ENCODE measurements at regions not wholly inside any gene's neighbourhood (a gene's known extent, or its start where the extent isn't known, plus 50 kb on each side); places are given as distances from the start of the nearest gene placed in this dataset.

GRCh38 chr16:73326221-73326620 lies 278.3 kb upstream of the ZFHX3 start:
- H2BK20ac ChIP-seq (ENCODE audit: low read length): no peak overlapping the region
- 90% methylated on average over 7 of the region's 7 CpGs; no CpG with 5 or more reads in 1 of the 2 experiments for WGBS, 2 experiments (ENCODE audit: extremely low coverage in 1 of 2, insufficient coverage in 1 of 2, insufficient read length in 1 of 2, insufficient replicate concordance in 2 of 2, low coverage in 1 of 2, low lambda C conversion rate in 2 of 2, missing lambda C conversion rate in 1 of 2)
- no peak overlapping the region for H3K23ac ChIP-seq (ENCODE audit: insufficient read length)
- H3K9me3 ChIP-seq (ENCODE audit: insufficient read depth in 2 of 2, low read depth in 1 of 2, low read length in 1 of 2): no peaks in the 10 kb centered on the region
- H2BK120ac ChIP-seq (replicated peaks; ENCODE audit: low read depth, low read length): no peak overlapping the region
- no peaks in the 10 kb centered on the region; the same call in 1 of the 2 replicates for H3K23me2 ChIP-seq (ENCODE audit: low read depth, low read length)
- no peaks in the 10 kb centered on the region for H3K27me3 ChIP-seq (replicated peaks in 1 of 4; ENCODE audit: control insufficient read depth in 3 of 4, extremely low read depth in 1 of 4, insufficient read depth in 3 of 4, low read length in 3 of 4)
- no peak for DNase-seq (ENCODE audit: low read depth in 1 of 2, low spot score in 2 of 2)
- no peak overlapping the region for H2BK15ac ChIP-seq (ENCODE audit: low read length)
- no peak overlapping the region for H3K4me2 ChIP-seq (ENCODE audit: insufficient read depth in 1 of 2, low read depth in 2 of 2, low read length in 2 of 2)
- H2BK12ac ChIP-seq (ENCODE audit: low read depth, low read length): no peak overlapping the region
- H2BK5ac ChIP-seq (ENCODE audit: low read depth, low read length): no peak overlapping the region
- H3K4me3 ChIP-seq (ENCODE audit: extremely low read depth in 1 of 4, insufficient read depth in 2 of 4, low read depth in 3 of 4, low read length in 4 of 4): no peak overlapping the region
- no peak overlapping the region for H4K8ac ChIP-seq (ENCODE audit: extremely low read depth, insufficient read depth, low read length)
- no peak overlapping the region for H3K27ac ChIP-seq (ENCODE audit: low read depth, low read length)
- H3K4ac ChIP-seq (replicated peaks; ENCODE audit: insufficient read length, low read depth, low read length): no peak overlapping the region
- H3K14ac ChIP-seq (ENCODE audit: insufficient read length): no peak overlapping the region
- no peak overlapping the region for H4K91ac ChIP-seq (replicated peaks; ENCODE audit: insufficient read length, low read length)
- no peaks in the 10 kb centered on the region for H3K79me1 ChIP-seq (ENCODE audit: low read depth, low read length)
- no peak overlapping the region for H2AFZ ChIP-seq (ENCODE audit: low read length)
- POLR2A ChIA-PET (ENCODE audit: partially characterized antibody): no interaction called here
- no peak overlapping the region for H3K56ac ChIP-seq (replicated peaks; ENCODE audit: insufficient read length, low read depth, low read length)
- no peak overlapping the region for H3K9ac ChIP-seq (replicated peaks in 1 of 4; ENCODE audit: extremely low read depth in 1 of 4, low read depth in 3 of 4, low read length in 3 of 4)
- H2AK5ac ChIP-seq (ENCODE audit: low read depth, low read length): no peak overlapping the region
- H4K5ac ChIP-seq (ENCODE audit: insufficient read length, low read depth, low read length): no peak overlapping the region
- no peaks in the 10 kb centered on the region for H3K36me3 ChIP-seq (ENCODE audit: control insufficient read depth in 2 of 4, insufficient read depth in 4 of 4, low read length in 3 of 4)
- no peaks in the 10 kb centered on the region for H3K79me2 ChIP-seq (ENCODE audit: control insufficient read depth in 1 of 2, insufficient read depth in 2 of 2, low read length in 2 of 2)
- no peak for FAIRE-seq
- no peak overlapping the region for H3K18ac ChIP-seq (ENCODE audit: extremely low read depth, low read length)
- peaks cover 0 to 3% (median 1%) of the 10 kb centered on the region in 4 experiments; a peak in 1 of 7 replicates for H3K4me1 ChIP-seq (replicated peaks in 1 of 4; ENCODE audit: control insufficient read depth in 3 of 4, insufficient read depth in 4 of 4, low read length in 3 of 4)
- no peaks in the 10 kb centered on the region for H4K20me1 ChIP-seq (replicated peaks in 1 of 2; ENCODE audit: control insufficient read depth in 1 of 2, insufficient read depth in 2 of 2, low read length in 2 of 2)
- CTCF ChIA-PET (ENCODE audit: partially characterized antibody): interaction anchor here (1.4 kb wide), 1 partner anchor 493 kb away, joined by 4 read pairs; no protein-coding TSS in a partner anchor
- TF ChIP-seq EP300 (IDR thresholded peaks at IDR 0.05; ENCODE audit: borderline replicate concordance in 1 of 2, low read depth in 2 of 2, low read length in 2 of 2): no peak
- TF ChIP-seq TEAD4 (IDR thresholded peaks at IDR 0.05; ENCODE audit: low read depth, low read length): no peak
- TF ChIP-seq RBBP5 (IDR thresholded peaks at IDR 0.05; ENCODE audit: borderline replicate concordance, low read depth, low read length): no peak
- no peak for TF ChIP-seq SRF (IDR thresholded peaks at IDR 0.05; ENCODE audit: low read depth, low read length)
- TF ChIP-seq SP1 (IDR thresholded peaks at IDR 0.05; ENCODE audit: low read depth, low read length): no peak
- no peak for TF ChIP-seq ATF2 (IDR thresholded peaks at IDR 0.05; ENCODE audit: low read length)
- no peak for TF ChIP-seq GABPA (IDR thresholded peaks at IDR 0.05; ENCODE audit: borderline replicate concordance, insufficient read depth, low read length)
- TF ChIP-seq KDM4A (IDR thresholded peaks at IDR 0.05; ENCODE audit: low read depth, low read length, severe bottlenecking): no peak
- TF ChIP-seq USF2 (IDR thresholded peaks at IDR 0.05; ENCODE audit: low read length): no peak
- TF ChIP-seq PHF8 (conservative IDR thresholded peaks at IDR 0.05; ENCODE audit: low read depth, low read length): no peak
- TF ChIP-seq SIN3A (conservative IDR thresholded peaks at IDR 0.05 in 1 of 2, IDR thresholded peaks at IDR 0.05 in 1 of 2; ENCODE audit: low read depth in 1 of 2, low read length in 2 of 2): no peak

Data from H1 (cell line).